ENCODE measurements at regions not wholly inside any gene's neighbourhood (a gene's known extent, or its start where the extent isn't known, plus 50 kb on each side); places are given as distances from the start of the nearest gene placed in this dataset.

DNA sequence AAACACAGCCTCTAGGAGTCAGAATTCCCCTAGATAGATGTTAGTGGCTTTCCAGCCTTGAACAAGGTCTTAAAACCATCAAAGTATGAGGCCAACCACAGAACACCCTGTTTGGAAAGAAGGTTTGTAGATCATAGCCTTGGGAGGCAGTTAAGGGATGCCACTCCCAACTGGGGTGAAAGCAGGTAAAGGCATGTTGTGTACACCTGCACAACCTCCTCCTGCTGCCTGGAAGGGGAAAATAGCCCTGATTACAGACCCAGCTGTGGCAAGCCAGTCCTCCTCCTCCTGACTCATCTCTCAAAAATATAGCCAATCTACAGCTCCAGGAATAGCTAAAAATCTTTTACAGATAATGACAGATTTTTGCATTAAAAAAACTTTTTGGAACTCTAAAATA lies 108.1 kb downstream of the RBM43 start:
- no peak for DNase-seq

DNA sequence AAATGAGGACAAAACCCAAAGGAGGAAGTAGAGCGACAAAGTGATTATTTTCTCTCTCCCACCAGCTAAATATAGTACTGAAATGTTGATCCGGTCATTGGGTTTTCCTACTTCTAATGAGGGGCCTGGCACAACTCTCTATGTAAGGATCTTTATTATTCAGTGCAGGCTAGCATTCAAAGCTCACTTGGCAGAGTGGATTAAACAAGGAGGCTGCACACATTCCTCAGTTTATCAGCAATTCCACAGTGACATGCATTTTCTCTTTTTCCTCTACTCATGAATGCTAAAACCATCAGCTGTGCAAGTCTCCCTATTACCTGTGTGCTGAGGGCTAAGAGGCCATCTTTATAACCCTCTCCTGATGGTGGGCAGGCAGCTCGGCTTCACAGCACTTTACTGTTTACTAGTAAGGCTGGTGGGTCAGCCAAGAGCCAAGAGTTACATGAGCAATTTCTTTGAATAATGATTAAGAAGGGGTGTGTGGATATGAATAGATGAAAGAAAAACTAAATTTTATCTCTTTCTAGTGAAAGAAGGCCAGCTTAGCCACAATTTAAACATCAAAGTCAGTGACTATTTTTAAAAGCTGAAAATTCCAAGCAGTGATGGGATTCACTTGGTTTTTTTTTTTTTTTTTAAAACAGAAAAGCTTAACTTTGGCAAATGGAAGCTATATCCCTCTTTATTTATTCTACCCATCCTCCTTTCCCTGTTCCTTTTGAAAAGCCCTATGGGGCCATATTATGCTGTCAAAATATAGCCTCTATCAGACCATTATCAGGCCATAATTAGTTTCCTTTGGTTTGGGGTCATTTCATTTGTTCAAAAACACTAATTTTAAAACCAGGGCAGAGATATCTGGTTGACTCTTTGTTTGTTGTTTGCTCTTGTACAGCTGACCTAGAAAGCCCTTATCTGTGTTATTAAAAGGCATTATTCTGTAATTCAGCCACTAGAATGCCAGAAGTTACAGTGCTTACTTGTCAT lies 111.0 kb downstream of the RBM43 start:
- DNase-seq, result no peak

DNA sequence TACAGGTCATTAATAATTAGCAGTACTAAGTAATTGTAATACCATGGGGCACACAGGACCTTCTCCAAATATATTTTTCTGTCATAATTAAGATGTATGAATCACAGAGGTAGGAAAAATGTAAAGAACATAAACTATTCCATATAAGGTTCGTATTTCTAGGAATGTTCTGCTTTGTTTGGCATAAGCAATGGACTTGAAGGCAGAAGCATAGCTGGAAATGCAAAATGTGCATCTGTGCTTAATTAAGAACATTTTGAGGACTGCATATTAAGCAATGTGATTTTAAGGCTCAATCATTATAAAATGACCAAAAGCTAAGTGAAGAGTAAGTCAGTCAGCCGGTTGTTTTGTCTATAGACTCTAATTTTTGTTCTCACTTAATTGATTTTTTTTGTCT lies 123.2 kb downstream of the RBM43 start:
- DNase-seq, result peak; percentile 86

DNA sequence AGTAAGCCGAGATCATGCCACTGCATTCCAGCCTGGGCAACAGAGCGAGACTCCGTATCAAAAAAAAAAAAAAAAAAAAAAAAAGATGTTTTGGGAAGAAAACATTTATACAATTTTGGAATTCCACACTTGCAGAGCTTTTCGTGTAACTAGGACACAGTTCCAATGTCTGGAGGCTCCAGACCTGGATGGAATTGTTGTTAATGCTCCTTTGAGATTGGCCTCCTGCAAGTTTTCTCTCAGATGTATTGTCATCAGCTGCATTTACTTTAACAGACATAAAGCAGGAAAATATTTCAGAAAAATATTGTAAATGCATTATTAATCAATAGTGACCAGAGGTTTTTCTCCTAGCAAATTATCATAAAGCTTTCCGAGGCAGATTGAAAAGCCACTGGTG lies 124.1 kb downstream of the RBM43 start:
- DNase-seq, result no peak

- DNase-seq, result no peak
Observed at GRCh38 chr2:151120011-151120410, 141.7 kb downstream of the RBM43 start.

DNA sequence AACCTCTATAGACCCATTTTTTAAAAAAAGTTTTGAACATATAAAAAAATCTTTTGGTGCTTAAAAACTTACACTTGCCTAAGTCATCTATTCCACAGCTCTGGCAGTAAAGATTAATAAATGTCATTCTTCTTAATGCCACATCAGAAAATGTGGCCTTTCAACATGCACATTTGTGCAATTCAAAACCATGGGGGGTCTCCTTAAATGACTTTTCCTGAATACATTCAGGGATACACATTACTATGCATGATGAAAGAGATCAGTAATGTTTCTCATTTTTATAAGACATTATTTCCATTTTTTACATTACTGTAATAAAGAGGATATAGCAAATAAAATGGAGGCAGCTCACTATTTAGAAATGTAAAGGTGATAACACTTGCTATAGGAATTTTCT lies 142.3 kb downstream of the RBM43 start:
- DNase-seq, result peak; percentile 63

GRCh38 chr2:151118269-151118668 lies 143.4 kb downstream of the RBM43 start:
- no peak for DNase-seq

- peak; percentile 81 for DNase-seq
Observed at GRCh38 chr2:151114874-151115273, 146.8 kb downstream of the RBM43 start.

DNA sequence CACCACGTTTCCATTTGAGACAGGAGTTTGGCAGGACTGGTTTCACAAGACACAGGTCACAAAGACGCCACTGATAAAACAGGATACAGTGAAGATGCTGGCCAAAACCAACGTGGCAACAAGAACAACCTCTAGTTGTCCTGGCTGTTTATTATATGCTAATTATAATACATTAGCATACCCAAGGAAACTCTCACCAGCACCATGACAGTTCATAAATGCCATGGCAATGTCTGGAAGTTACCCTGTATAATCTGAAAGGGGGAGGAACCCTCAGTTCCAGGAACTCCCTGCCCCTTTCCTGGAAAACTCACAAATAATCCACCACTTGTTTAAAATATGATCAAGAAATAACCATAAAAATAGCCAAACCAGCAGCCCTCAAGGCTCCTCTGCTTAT lies 148.3 kb downstream of the RBM43 start:
- DNase-seq, result no peak

DNA sequence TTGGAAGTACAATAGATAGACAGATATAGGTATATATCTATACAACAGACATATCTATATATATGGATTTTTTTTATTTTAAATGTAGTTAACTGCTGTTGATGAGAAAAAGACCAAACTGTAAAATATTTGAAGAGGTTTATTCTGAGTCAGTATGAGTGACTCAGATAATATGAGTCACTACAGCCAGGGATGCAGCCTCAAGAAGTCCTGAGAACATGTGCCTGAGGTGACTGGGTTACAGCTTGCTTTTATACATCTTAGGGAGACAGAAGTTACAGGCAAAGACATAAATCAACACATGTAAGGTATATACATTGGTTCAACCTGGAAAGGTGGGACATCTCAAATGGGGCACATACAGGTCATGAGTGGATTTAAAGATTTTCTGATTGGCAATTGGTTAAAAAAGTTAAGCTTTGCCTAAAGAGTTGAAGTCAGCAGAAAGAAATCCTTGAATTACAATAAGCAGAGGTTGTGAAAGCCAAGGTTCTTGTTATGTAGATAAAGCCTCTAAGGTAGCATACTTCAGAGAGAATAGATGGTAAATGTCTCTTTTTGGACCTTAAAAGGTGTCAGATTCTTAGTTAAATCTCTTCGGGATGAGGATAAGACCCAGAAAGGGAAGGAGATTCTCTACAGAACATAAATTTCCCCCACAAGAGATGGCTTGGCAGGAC lies 149.9 kb downstream of the RBM43 start:
- DNase-seq, result peak; percentile 77

GRCh38 chr2:151106805-151107506 lies 154.7 kb downstream of the RBM43 start:
- peak; percentile 46 for DNase-seq

DNA sequence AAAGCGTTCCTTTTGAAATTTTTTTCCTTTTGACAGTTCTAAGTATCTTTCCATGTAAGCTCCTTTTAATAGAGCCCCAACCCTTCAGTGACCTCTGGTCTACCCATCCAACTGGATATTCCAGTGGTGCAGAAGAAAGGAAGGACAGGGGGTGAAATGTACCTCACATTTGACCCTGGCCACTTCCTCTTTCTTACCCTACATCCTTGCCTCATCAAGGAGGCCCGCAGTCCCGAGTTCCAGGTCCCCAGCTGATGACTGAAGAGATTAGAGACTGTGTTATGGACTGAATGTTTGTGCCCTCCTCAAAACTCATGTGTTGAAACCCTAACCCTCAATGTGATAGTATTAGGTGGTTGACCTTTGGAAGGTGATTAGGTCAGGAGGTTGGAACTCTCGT lies 158.1 kb downstream of the RBM43 start:
- no peak for DNase-seq

DNA sequence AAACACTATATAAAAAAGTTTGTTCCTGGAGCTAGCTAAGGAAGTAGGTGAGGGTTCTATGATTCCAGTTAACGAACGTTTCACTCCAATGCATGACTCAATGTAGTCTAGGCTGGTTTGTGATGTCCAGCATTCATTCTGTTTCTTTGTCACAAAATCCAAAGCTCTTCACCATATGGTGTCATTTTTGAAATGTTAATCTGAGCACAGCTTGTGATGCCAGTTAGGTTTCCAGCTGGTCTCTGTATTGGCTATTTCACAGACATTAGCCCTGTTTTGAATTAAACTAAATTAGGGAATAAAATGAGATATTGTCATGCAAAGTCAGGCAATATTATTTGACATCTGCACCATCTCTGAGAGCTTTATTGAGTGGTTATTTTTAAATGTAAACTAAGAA lies 159.4 kb downstream of the RBM43 start:
- DNase-seq, result no peak

DNA sequence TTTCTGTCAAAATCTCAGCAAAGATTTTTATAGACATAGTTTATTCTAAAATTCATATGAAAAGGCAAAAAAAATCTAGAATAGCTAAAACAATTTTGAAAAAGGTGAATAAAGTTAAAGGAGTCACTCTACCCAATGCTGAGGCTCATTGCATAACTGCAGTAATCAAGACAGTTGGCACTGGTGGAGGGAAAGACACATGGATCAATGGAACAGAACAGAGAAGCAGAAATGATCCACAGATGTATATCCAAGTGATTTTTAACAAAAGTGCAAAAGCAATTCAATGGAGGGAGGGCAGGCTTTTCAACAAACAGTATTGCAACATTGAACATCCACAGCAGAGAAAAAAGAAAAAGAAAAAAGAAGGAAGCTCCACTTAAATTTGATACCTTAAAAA lies 162.8 kb downstream of the RBM43 start:
- no peak for DNase-seq

GRCh38 chr2:151097895-151098294 lies 163.8 kb downstream of the RBM43 start:
- peak; percentile 20 for DNase-seq

DNA sequence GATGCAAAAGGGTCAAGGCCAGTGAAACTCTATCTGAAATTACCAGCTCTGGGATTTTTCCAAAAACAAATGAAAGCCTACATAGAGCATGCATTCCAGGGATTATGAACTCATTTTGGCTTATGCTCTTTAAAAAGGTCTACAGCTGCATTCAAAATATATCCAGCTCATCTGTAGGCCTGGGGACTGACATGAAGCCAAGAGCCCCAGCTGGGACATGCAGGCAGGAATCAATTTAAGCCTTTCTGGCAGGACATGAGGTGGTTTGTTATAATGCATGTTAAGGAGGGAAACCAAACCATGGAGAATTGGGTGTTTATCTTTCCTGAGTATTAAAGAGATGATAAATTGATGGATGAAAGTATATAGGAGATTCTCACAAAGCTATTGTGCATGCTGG lies 164.5 kb downstream of the RBM43 start:
- DNase-seq, result peak; percentile 84

- DNase-seq, result no peak
Observed at GRCh38 chr2:151096235-151096634, 165.4 kb downstream of the RBM43 start.

DNA sequence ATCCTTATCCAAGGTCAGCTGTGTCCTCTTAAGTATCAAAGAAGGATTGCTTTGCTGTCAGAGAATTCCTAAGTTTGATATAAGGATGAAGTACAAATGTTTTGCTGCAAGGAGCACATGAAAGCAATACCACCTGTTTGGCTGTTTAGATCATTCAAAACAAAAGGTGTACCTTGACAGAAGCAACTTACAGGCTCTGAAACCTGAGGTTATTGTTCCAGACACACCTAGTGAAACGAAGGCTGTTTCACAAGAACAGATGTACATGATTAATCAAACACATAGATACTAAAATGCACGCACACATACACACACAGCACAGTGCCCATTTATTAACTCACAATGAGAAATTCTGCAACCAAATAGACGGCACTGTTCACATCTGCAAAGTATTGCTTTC lies 166.2 kb downstream of the RBM43 start:
- no peak for DNase-seq

- no peak for DNase-seq
Observed at GRCh38 chr2:151091583-151091982, 170.1 kb downstream of the RBM43 start.

GRCh38 chr2:151087377-151087776 lies 174.3 kb downstream of the RBM43 start:
- no peak for DNase-seq

DNA sequence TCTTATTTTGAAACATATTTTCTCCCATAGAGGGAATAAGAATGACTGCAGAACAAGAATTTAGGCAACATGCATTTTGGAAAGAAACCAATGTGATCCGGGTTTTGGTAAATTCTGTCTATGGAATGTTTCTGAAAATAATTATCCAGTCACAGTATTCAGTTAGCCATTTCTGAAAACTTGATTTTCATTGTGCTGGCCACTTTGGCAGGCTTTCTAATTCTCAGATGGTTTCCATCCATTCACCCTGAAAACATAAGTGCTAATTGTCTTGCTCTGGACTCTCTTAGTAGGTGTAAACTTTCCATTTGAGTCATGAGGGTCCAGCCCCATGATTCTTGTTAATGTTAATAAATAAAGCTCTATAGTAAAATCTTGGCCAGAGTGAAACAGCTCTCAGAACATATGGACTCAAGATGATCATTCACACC lies 176.5 kb downstream of the RBM43 start:
- peak; percentile 75 for DNase-seq

DNA sequence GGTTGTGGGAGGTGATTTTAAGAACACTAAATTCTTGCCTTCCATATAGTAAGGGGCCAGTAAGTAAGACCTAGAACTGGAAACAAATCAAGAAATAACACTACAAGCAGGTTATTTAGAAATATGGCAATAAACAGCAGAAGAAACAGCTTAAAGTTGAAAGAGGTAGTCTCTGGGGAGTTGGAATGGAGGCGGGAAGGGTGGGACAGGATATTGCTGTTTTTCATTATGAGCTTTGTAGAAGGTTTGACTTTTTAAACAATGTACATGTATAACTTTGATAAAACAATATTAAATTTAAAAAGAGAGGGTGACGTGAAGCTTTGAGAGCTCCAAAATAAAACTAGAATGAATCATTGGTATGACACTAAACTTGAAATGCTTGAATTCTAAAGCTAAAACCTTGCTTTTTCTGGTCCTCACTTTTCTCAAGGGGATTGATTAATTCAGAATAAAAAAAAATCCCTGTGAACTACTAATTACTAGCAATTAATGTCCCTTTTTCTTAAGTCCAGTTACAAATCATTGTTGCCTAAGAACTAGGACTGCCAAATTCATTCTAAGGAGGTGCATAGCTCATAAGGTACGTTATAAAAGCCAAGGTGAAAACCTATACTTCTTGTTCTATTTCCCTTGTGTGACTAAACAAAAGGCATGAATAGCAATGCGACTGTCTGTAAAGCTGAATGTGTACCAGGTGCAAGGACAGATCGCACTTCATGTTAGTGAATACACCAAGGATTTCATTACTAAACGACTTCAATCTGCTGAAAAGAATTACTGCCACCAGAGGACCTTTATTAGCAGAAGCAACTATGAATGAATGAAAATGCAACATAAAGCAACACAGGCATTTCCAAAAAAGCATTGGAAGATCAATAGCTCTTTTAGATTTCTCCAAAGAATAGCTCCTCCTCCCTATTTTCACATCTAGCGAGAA lies 177.5 kb downstream of the RBM43 start:
- DNase-seq, result no peak
